DOHH2 (cell line): ENCODE measurements at regions not wholly inside any gene's neighbourhood (a gene's known extent, or its start where the extent isn't known, plus 50 kb on each side); places are given as distances from the start of the nearest gene placed in this dataset.

Experiments
- H3F3A ChIP-seq: fragments of 200-600 bp; sonication (generic), shearing (Covaris generic); 2 replicates; pipeline ENCODE4 v1.6.0; 2016; ENCODE audit warnings: antibody characterized with exemption, mild to moderate bottlenecking; ENCODE audit not compliant: control insufficient read depth, insufficient read depth
- H3K27ac ChIP-seq: fragments of 200-600 bp; sonication (generic); 2 replicates; pipeline ENCODE4 v1.5.1; 2014; ENCODE audit warnings: low read depth, mild to moderate bottlenecking, low read length, moderate library complexity
- H3K27me3 ChIP-seq: fragments of 200-600 bp; sonication (generic); 2 replicates; pipeline ENCODE4 v1.6.1; 2014; ENCODE audit warnings: mild to moderate bottlenecking, low read length, mixed read lengths; ENCODE audit not compliant: control insufficient read depth
- H3K36me3 ChIP-seq: fragments of 200-600 bp; sonication (generic); 2 replicates; pipeline ENCODE4 v1.6.1; 2014; ENCODE audit warnings: mild to moderate bottlenecking, low read length, moderate library complexity, mixed read lengths; ENCODE audit not compliant: control insufficient read depth
- H3K4me1 ChIP-seq: fragments of 200-600 bp; sonication (generic); 2 replicates; pipeline ENCODE4 v1.6.1; 2014; ENCODE audit warnings: mild to moderate bottlenecking, low read length, mixed read lengths; ENCODE audit not compliant: control insufficient read depth
- H3K4me2 ChIP-seq: fragments of 200-600 bp; sonication (generic); 2 replicates; pipeline ENCODE4 v1.6.0; 2014; ENCODE audit warnings: mild to moderate bottlenecking, low read length, moderate library complexity
- H3K4me3 ChIP-seq: fragments of 200-600 bp; sonication (generic); 2 replicates; pipeline ENCODE4 v1.5.1; 2014; ENCODE audit warnings: mild to moderate bottlenecking, low read length, mixed read lengths
- H3K79me2 ChIP-seq: fragments of 200-600 bp; sonication (generic); 2 replicates; pipeline ENCODE4 v1.6.1; 2014; ENCODE audit warnings: mild to moderate bottlenecking, low read length, mixed read lengths; ENCODE audit not compliant: control insufficient read depth
- H3K9me2 ChIP-seq: fragments of 200-600 bp; sonication (generic); replicated peaks from 2 replicates; pipeline ENCODE4 v1.6.1; 2014; ENCODE audit warnings: mild to moderate bottlenecking, low read length, mixed read lengths; ENCODE audit not compliant: control insufficient read depth
- H3K9me3 ChIP-seq: fragments of 200-600 bp; sonication (generic); 2 replicates; pipeline ENCODE4 v1.6.1; 2014; ENCODE audit warnings: antibody characterized with exemption, low read length, mixed read lengths; ENCODE audit not compliant: control insufficient read depth, insufficient read depth
- H4K20me1 ChIP-seq: fragments of 200-600 bp; sonication (generic); 2 replicates; pipeline ENCODE4 v1.6.0; 2014; ENCODE audit warnings: low read depth, mild to moderate bottlenecking, antibody characterized with exemption, low read length, moderate library complexity; ENCODE audit not compliant: control insufficient read depth, insufficient read depth
- EZH2phosphoT487 ChIP-seq: fragments of 200-600 bp; sonication (generic); IDR thresholded peaks from 2 replicates; pipeline ENCODE4 v1.6.1; 2017; ENCODE audit warnings: borderline replicate concordance, mild to moderate bottlenecking, antibody characterized with exemption, low read length, moderate library complexity, mixed read lengths
- TF ChIP-seq, protein P1 (sequence below): fragments of 200-600 bp; sonication (generic); IDR thresholded peaks from one replicate; pipeline ENCODE4 v1.5.1; 2014; ENCODE audit warnings: antibody characterized with exemption, mild to moderate bottlenecking, low read depth, low read length; ENCODE audit not compliant: poor library complexity, severe bottlenecking

- Histone ChIP-seq H3K4me1 (no peaks in the 10 kb centered on the region), H3K36me3 (no peaks in the 10 kb centered on the region), H3K79me2 (no peaks in the 10 kb centered on the region), H3K4me2 (no peak overlapping the region), H3K27ac (no peak overlapping the region), H3F3A (no peaks in the 10 kb centered on the region), H4K20me1 (no peaks in the 10 kb centered on the region), H3K4me3 (no peak overlapping the region), H3K9me3 (no peaks in the 10 kb centered on the region), H3K27me3 (no peaks in the 10 kb centered on the region), H3K9me2 (no peaks in the 10 kb centered on the region)
- TF ChIP-seq EZH2phosphoT487 = no peak
- TF ChIP-seq, protein P1, sequence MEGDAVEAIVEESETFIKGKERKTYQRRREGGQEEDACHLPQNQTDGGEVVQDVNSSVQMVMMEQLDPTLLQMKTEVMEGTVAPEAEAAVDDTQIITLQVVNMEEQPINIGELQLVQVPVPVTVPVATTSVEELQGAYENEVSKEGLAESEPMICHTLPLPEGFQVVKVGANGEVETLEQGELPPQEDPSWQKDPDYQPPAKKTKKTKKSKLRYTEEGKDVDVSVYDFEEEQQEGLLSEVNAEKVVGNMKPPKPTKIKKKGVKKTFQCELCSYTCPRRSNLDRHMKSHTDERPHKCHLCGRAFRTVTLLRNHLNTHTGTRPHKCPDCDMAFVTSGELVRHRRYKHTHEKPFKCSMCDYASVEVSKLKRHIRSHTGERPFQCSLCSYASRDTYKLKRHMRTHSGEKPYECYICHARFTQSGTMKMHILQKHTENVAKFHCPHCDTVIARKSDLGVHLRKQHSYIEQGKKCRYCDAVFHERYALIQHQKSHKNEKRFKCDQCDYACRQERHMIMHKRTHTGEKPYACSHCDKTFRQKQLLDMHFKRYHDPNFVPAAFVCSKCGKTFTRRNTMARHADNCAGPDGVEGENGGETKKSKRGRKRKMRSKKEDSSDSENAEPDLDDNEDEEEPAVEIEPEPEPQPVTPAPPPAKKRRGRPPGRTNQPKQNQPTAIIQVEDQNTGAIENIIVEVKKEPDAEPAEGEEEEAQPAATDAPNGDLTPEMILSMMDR = no peak
Measured at GRCh38 chr6:44761046-44761445, 373.5 kb downstream of the CDC5L start.

DNA sequence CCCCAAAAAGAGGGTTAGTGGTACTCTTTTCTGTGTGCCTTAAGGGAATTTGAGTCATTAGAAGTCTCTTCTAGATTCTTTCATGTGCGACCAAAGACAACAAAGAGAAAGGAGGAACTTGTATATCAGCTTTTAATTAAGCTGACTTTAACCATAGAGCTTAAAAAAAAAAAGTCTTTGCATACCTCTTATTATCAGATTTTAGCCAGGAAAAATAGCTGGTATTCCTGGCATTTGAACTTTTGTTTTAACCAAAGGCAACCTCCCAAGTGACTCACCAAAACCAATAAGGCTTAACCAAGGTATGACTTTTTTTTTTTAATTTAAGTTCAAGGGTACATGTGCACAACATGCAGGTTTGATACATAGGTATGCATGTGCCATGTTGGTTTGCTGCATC, 375.0 kb downstream of the CDC5L start:
- Histone ChIP-seq H3K9me2 (no peaks in the 10 kb centered on the region), H3K27ac (no peak overlapping the region), H3K4me2 (no peak overlapping the region), H3K4me3 (no peak overlapping the region), H3K9me3 (no peaks in the 10 kb centered on the region), H3F3A (no peaks in the 10 kb centered on the region), H3K4me1 (no peaks in the 10 kb centered on the region), H3K36me3 (no peaks in the 10 kb centered on the region), H3K79me2 (no peaks in the 10 kb centered on the region), H4K20me1 (no peaks in the 10 kb centered on the region), H3K27me3 (no peaks in the 10 kb centered on the region)
- TF ChIP-seq EZH2phosphoT487 = no peak
- TF ChIP-seq, protein P1 = no peak

- Histone ChIP-seq H4K20me1 (no peaks in the 10 kb centered on the region), H3K27me3 (no peaks in the 10 kb centered on the region; the same call in 1 of the 2 replicates)
Measured at GRCh38 chr6:44771647-44772415, 384.3 kb downstream of the CDC5L start.

More at GRCh38 chr6:44771647-44772415, 384.3 kb downstream of the CDC5L start:
- Histone ChIP-seq H3K4me1 (no peaks in the 10 kb centered on the region), H3K9me2 (no peaks in the 10 kb centered on the region), H3K79me2 (no peaks in the 10 kb centered on the region), H3F3A (no peaks in the 10 kb centered on the region), H3K27ac (no peak overlapping the region), H3K36me3 (no peaks in the 10 kb centered on the region), H3K4me3 (no peak overlapping the region), H3K4me2 (no peak overlapping the region), H3K9me3 (no peaks in the 10 kb centered on the region)
- TF ChIP-seq, protein P1 = no peak
- TF ChIP-seq EZH2phosphoT487 = no peak
